ENCODE measurements at regions not wholly inside any gene's neighbourhood (a gene's known extent, or its start where the extent isn't known, plus 50 kb on each side); places are given as distances from the start of the nearest gene placed in this dataset.

GRCh38 chr2:147173798-147174197 lies 671.0 kb upstream of the ACVR2A start:
- DNase-seq (ENCODE audit: low read depth): no peak
- no peak for TF ChIP-seq CTCF (conservative IDR thresholded peaks at IDR 0.05; ENCODE audit: low read depth, low read length)
- no peak overlapping the region for H3K4me3 ChIP-seq (ENCODE audit: low read depth, low read length)

- TF ChIP-seq CTCF (conservative IDR thresholded peaks at IDR 0.05; ENCODE audit: low read depth, low read length): no peak
- no peak overlapping the region for H3K4me3 ChIP-seq (ENCODE audit: low read depth, low read length)
- peak; percentile 85 for DNase-seq (ENCODE audit: low read depth)
These were observed 671.6 kb upstream of the ACVR2A start for GRCh38 chr2:147173189-147173581.

- no peak for DNase-seq (ENCODE audit: low read depth)
- H3K4me3 ChIP-seq (ENCODE audit: low read depth, low read length): no peak overlapping the region
- TF ChIP-seq CTCF (conservative IDR thresholded peaks at IDR 0.05; ENCODE audit: low read depth, low read length): no peak
These were observed 672.2 kb upstream of the ACVR2A start for GRCh38 chr2:147172493-147173188.

- DNase-seq (ENCODE audit: low read depth): no peak
- no peak for TF ChIP-seq CTCF (conservative IDR thresholded peaks at IDR 0.05; ENCODE audit: low read depth, low read length)
- no peak overlapping the region for H3K4me3 ChIP-seq (ENCODE audit: low read depth, low read length)
These were observed 672.9 kb upstream of the ACVR2A start for GRCh38 chr2:147171941-147172340.

- no peak for DNase-seq (ENCODE audit: low read depth)
- TF ChIP-seq CTCF (conservative IDR thresholded peaks at IDR 0.05; ENCODE audit: low read depth, low read length): no peak
- H3K4me3 ChIP-seq (ENCODE audit: low read depth, low read length): no peak overlapping the region
These were observed 673.9 kb upstream of the ACVR2A start for GRCh38 chr2:147170932-147171331.

- no peak overlapping the region for H3K4me3 ChIP-seq (ENCODE audit: low read depth, low read length)
- no peak for TF ChIP-seq CTCF (conservative IDR thresholded peaks at IDR 0.05; ENCODE audit: low read depth, low read length)
- DNase-seq (ENCODE audit: low read depth): no peak
These were observed 679.0 kb upstream of the ACVR2A start for GRCh38 chr2:147165697-147166382.

GRCh38 chr2:147164563-147164962 lies 680.3 kb upstream of the ACVR2A start:
- TF ChIP-seq CTCF (conservative IDR thresholded peaks at IDR 0.05; ENCODE audit: low read depth, low read length): no peak
- H3K4me3 ChIP-seq (ENCODE audit: low read depth, low read length): no peak overlapping the region
- no peak for DNase-seq (ENCODE audit: low read depth)
